ENCODE measurements at regions not wholly inside any gene's neighbourhood (a gene's known extent, or its start where the extent isn't known, plus 50 kb on each side); places are given as distances from the start of the nearest gene placed in this dataset.

GRCh38 chr1:110816945-110817344 lies 56.0 kb upstream of the CD53 start:
- Histone ChIP-seq H3K4me1 (ENCODE audit: control insufficient read depth, insufficient read depth, low read length, unreplicated experiment) (no peaks in the 10 kb centered on the region), H3K27me3 (ENCODE audit: insufficient read depth, low read length) (peaks cover 35% of the 10 kb centered on the region), H3K4me3 (ENCODE audit: low read depth, low read length) (no peak overlapping the region), H3K27ac (ENCODE audit: low read depth, low read length) (no peak overlapping the region), H3K79me2 (ENCODE audit: control insufficient read depth, insufficient read depth, low read length, unreplicated experiment) (no peaks in the 10 kb centered on the region), H2AFZ (ENCODE audit: low read length, unreplicated experiment) (no peak overlapping the region), H3K36me3 (ENCODE audit: insufficient read depth, low read length) (no peaks in the 10 kb centered on the region)

- Histone ChIP-seq H3K27me3 (ENCODE audit: insufficient read depth, low read length) (peaks cover 35% of the 10 kb centered on the region), H3K27ac (ENCODE audit: low read depth, low read length) (no peak overlapping the region), H3K4me1 (ENCODE audit: control insufficient read depth, insufficient read depth, low read length, unreplicated experiment) (no peaks in the 10 kb centered on the region), H2AFZ (ENCODE audit: low read length, unreplicated experiment) (no peak overlapping the region), H3K79me2 (ENCODE audit: control insufficient read depth, insufficient read depth, low read length, unreplicated experiment) (no peaks in the 10 kb centered on the region), H3K4me3 (ENCODE audit: low read depth, low read length) (no peak overlapping the region), H3K36me3 (ENCODE audit: insufficient read depth, low read length) (no peaks in the 10 kb centered on the region)
Observed at GRCh38 chr1:110811529-110811928, 61.4 kb upstream of the CD53 start.

- no peaks in the 10 kb centered on the region for H3K79me2 ChIP-seq (ENCODE audit: control insufficient read depth, insufficient read depth, low read length, unreplicated experiment)
- no peaks in the 10 kb centered on the region for H3K36me3 ChIP-seq (ENCODE audit: insufficient read depth, low read length)
- H3K4me3 ChIP-seq (ENCODE audit: low read depth, low read length): no peak overlapping the region
- H3K27ac ChIP-seq (ENCODE audit: low read depth, low read length): no peak overlapping the region
- H3K27me3 ChIP-seq (ENCODE audit: insufficient read depth, low read length): 0 out of 2 replicates have a peak, but pooled peaks cover 3% of the 10 kb centered on the region
- no peak overlapping the region for H2AFZ ChIP-seq (ENCODE audit: low read length, unreplicated experiment)
- no peaks in the 10 kb centered on the region for H3K4me1 ChIP-seq (ENCODE audit: control insufficient read depth, insufficient read depth, low read length, unreplicated experiment)
Observed at GRCh38 chr1:110800079-110800478, 72.9 kb upstream of the CD53 start.

- Histone ChIP-seq H2AFZ (ENCODE audit: low read length, unreplicated experiment) (no peak overlapping the region), H3K27me3 (ENCODE audit: insufficient read depth, low read length) (0 out of 2 replicates have a peak, but pooled peaks cover 3% of the 10 kb centered on the region), H3K79me2 (ENCODE audit: control insufficient read depth, insufficient read depth, low read length, unreplicated experiment) (no peaks in the 10 kb centered on the region), H3K27ac (ENCODE audit: low read depth, low read length) (no peak overlapping the region), H3K36me3 (ENCODE audit: insufficient read depth, low read length) (no peaks in the 10 kb centered on the region), H3K4me1 (ENCODE audit: control insufficient read depth, insufficient read depth, low read length, unreplicated experiment) (no peaks in the 10 kb centered on the region), H3K4me3 (ENCODE audit: low read depth, low read length) (no peak overlapping the region)
Observed at GRCh38 chr1:110798691-110799256, 74.2 kb upstream of the CD53 start.

- H3K79me2 ChIP-seq (ENCODE audit: control insufficient read depth, insufficient read depth, low read length, unreplicated experiment): no peaks in the 10 kb centered on the region
- H2AFZ ChIP-seq (ENCODE audit: low read length, unreplicated experiment): no peak overlapping the region
- H3K4me3 ChIP-seq (ENCODE audit: low read depth, low read length): no peak overlapping the region
- H3K27me3 ChIP-seq (ENCODE audit: insufficient read depth, low read length): peaks cover 22% of the 10 kb centered on the region; the same call in 1 of the 2 replicates
- no peaks in the 10 kb centered on the region for H3K36me3 ChIP-seq (ENCODE audit: insufficient read depth, low read length)
- H3K4me1 ChIP-seq (ENCODE audit: control insufficient read depth, insufficient read depth, low read length, unreplicated experiment): no peaks in the 10 kb centered on the region
- no peak overlapping the region for H3K27ac ChIP-seq (ENCODE audit: low read depth, low read length)
Observed at GRCh38 chr1:110788673-110789072, 84.3 kb upstream of the CD53 start.

GRCh38 chr1:110787328-110788071 lies 85.4 kb upstream of the CD53 start:
- Histone ChIP-seq H3K27ac (ENCODE audit: low read depth, low read length) (no peak overlapping the region), H3K27me3 (ENCODE audit: insufficient read depth, low read length) (peaks cover 22% of the 10 kb centered on the region; the same call in 1 of the 2 replicates), H3K36me3 (ENCODE audit: insufficient read depth, low read length) (no peaks in the 10 kb centered on the region), H3K4me3 (ENCODE audit: low read depth, low read length) (no peak overlapping the region), H3K4me1 (ENCODE audit: control insufficient read depth, insufficient read depth, low read length, unreplicated experiment) (no peaks in the 10 kb centered on the region), H3K79me2 (ENCODE audit: control insufficient read depth, insufficient read depth, low read length, unreplicated experiment) (no peaks in the 10 kb centered on the region), H2AFZ (ENCODE audit: low read length, unreplicated experiment) (no peak overlapping the region)

GRCh38 chr1:110786802-110787327 lies 86.1 kb upstream of the CD53 start:
- Histone ChIP-seq H3K79me2 (ENCODE audit: control insufficient read depth, insufficient read depth, low read length, unreplicated experiment) (no peaks in the 10 kb centered on the region), H3K36me3 (ENCODE audit: insufficient read depth, low read length) (no peaks in the 10 kb centered on the region), H3K4me3 (ENCODE audit: low read depth, low read length) (no peak overlapping the region), H3K27ac (ENCODE audit: low read depth, low read length) (no peak overlapping the region), H2AFZ (ENCODE audit: low read length, unreplicated experiment) (no peak overlapping the region), H3K4me1 (ENCODE audit: control insufficient read depth, insufficient read depth, low read length, unreplicated experiment) (no peaks in the 10 kb centered on the region), H3K27me3 (ENCODE audit: insufficient read depth, low read length) (peaks cover 22% of the 10 kb centered on the region; the same call in 1 of the 2 replicates)

GRCh38 chr1:110785612-110786011 lies 87.3 kb upstream of the CD53 start:
- no peak overlapping the region for H2AFZ ChIP-seq (ENCODE audit: low read length, unreplicated experiment)
- H3K36me3 ChIP-seq (ENCODE audit: insufficient read depth, low read length): no peaks in the 10 kb centered on the region
- no peaks in the 10 kb centered on the region for H3K4me1 ChIP-seq (ENCODE audit: control insufficient read depth, insufficient read depth, low read length, unreplicated experiment)
- H3K27me3 ChIP-seq (ENCODE audit: insufficient read depth, low read length): peaks cover 18% of the 10 kb centered on the region
- H3K27ac ChIP-seq (ENCODE audit: low read depth, low read length): no peak overlapping the region
- no peak overlapping the region for H3K4me3 ChIP-seq (ENCODE audit: low read depth, low read length)
- no peaks in the 10 kb centered on the region for H3K79me2 ChIP-seq (ENCODE audit: control insufficient read depth, insufficient read depth, low read length, unreplicated experiment)

- peaks cover 23% of the 10 kb centered on the region for H3K27me3 ChIP-seq (ENCODE audit: insufficient read depth, low read length)
- no peaks in the 10 kb centered on the region for H3K36me3 ChIP-seq (ENCODE audit: insufficient read depth, low read length)
- H2AFZ ChIP-seq (ENCODE audit: low read length, unreplicated experiment): no peak overlapping the region
- H3K4me3 ChIP-seq (ENCODE audit: low read depth, low read length): no peak overlapping the region
- H3K27ac ChIP-seq (ENCODE audit: low read depth, low read length): no peak overlapping the region
- no peaks in the 10 kb centered on the region for H3K4me1 ChIP-seq (ENCODE audit: control insufficient read depth, insufficient read depth, low read length, unreplicated experiment)
- H3K79me2 ChIP-seq (ENCODE audit: control insufficient read depth, insufficient read depth, low read length, unreplicated experiment): no peaks in the 10 kb centered on the region
Observed at GRCh38 chr1:110785055-110785454, 87.9 kb upstream of the CD53 start.

- Histone ChIP-seq H3K27me3 (ENCODE audit: insufficient read depth, low read length) (peaks cover 37% of the 10 kb centered on the region), H3K79me2 (ENCODE audit: control insufficient read depth, insufficient read depth, low read length, unreplicated experiment) (no peaks in the 10 kb centered on the region), H3K4me1 (ENCODE audit: control insufficient read depth, insufficient read depth, low read length, unreplicated experiment) (no peaks in the 10 kb centered on the region), H3K27ac (ENCODE audit: low read depth, low read length) (no peak overlapping the region), H2AFZ (ENCODE audit: low read length, unreplicated experiment) (no peak overlapping the region), H3K36me3 (ENCODE audit: insufficient read depth, low read length) (no peaks in the 10 kb centered on the region), H3K4me3 (ENCODE audit: low read depth, low read length) (no peak overlapping the region)
Observed at GRCh38 chr1:110783292-110783918, 89.5 kb upstream of the CD53 start.
